HCT116 (cell line): ENCODE measurements at regions not wholly inside any gene's neighbourhood (a gene's known extent, or its start where the extent isn't known, plus 50 kb on each side); places are given as distances from the start of the nearest gene placed in this dataset.

ENCODE experiments used
- ATAC-seq: fragments of 200-7000 bp; cut with Tn5 transposase; 2 replicates; pipeline ENCODE4 v1.9.1; 2020; ENCODE audit warnings: mild to moderate bottlenecking, moderate library complexity
- BruUV-seq: library from RNA; stranded (reverse); fragments of 400-500 nt; replicated peaks from 2 replicates; lab custom pipeline; 2021; lab: Mats Ljungman, UMichigan
- CTCF ChIA-PET: fragments of 300-600 bp; sonication (Branson Sonifier 250); formaldehyde crosslinking; loops from one replicate; lab custom pipeline; 2021; ENCODE audit warnings: antibody characterized with exemption; lab: Charles Lee
- POLR2A ChIA-PET: fragments of 300-600, 350-600 bp; sonication (Branson Sonifier 250); formaldehyde crosslinking; loops from one replicate; lab custom pipeline; 2021; ENCODE audit warnings: antibody characterized with exemption; lab: Charles Lee
- RAD21 ChIA-PET, 2 experiments: fragments of 300-600 bp; sonication (Branson Sonifier 250); formaldehyde crosslinking; loops; one replicate each; lab custom pipeline; 2023; ENCODE audit warnings: low total read pairs in 2 of 2; ENCODE audit not compliant: uncharacterized antibody in 2 of 2, unreplicated experiment in 2 of 2, low non-redundant PET in 1 of 2; lab: Charles Lee
- DNase-seq: peaks from one replicate; pipeline ENCODE4 v3.0.0-alpha.2; 2010; ENCODE audit warnings: low read depth, low spot score
- H2AFZ ChIP-seq: fragments of 200-600 bp; shearing (Covaris generic), sonication (generic); 2 replicates; pipeline ENCODE4 v1.6.1; 2017; ENCODE audit warnings: low read depth, mixed run types, mixed read lengths, antibody characterized with exemption, low read length; ENCODE audit not compliant: poor library complexity, severe bottlenecking
- H3K27ac ChIP-seq: 2 replicates; pipeline ENCODE4 v1.5.1; 2012; ENCODE audit warnings: low read depth, low read length
- H3K27me3 ChIP-seq: fragments of 200-600 bp; sonication (generic); 2 replicates; pipeline ENCODE4 v1.6.1; 2016; ENCODE audit warnings: mixed run types, low read length, mixed read lengths; ENCODE audit not compliant: insufficient read depth
- H3K36me3 ChIP-seq, 2 experiments: fragments of 200-500 bp in 1 of 2; fragments of 200-600 bp in 1 of 2; sonication (Bioruptor generic) in 1 of 2; sonication (generic) in 1 of 2; 2 replicates each; pipeline versions ENCODE4 v1.5.1 to v1.6.1; 2014 to 2016; ENCODE audit warnings: low read length in 2 of 2, inconsistent platforms in 1 of 2, mixed read lengths in 1 of 2, mixed run types in 1 of 2; ENCODE audit not compliant: insufficient read depth in 2 of 2, control insufficient read depth in 1 of 2
- H3K4me1 ChIP-seq, 2 experiments: fragments of 200-600 bp in 1 of 2; sonication (generic) in 1 of 2; 2 replicates each; pipeline versions ENCODE4 v1.5.1 to v1.6.1; 2012 to 2017; ENCODE audit warnings: low read length in 2 of 2, inconsistent platforms in 1 of 2, mild to moderate bottlenecking in 1 of 2, mixed read lengths in 1 of 2, mixed run types in 1 of 2, moderate library complexity in 1 of 2; ENCODE audit not compliant: insufficient read depth in 2 of 2, control insufficient read depth in 1 of 2
- H3K4me2 ChIP-seq: fragments of 200-600 bp; sonication (generic); 2 replicates; pipeline ENCODE4 v1.6.1; 2017; ENCODE audit warnings: mixed run types, low read length, mixed read lengths
- H3K4me3 ChIP-seq, 2 experiments: fragments of 200-600 bp in 1 of 2; sonication (generic) in 1 of 2; replicated peaks in 1 of 2; 2 replicates each; pipeline ENCODE4 v1.5.1; 2011 to 2016; ENCODE audit warnings: low read length in 2 of 2, control low read depth in 1 of 2, low read depth in 1 of 2, mild to moderate bottlenecking in 1 of 2, mixed read lengths in 1 of 2, mixed run types in 1 of 2
- H3K79me2 ChIP-seq: fragments of 200-600 bp; sonication (generic); 2 replicates; pipeline ENCODE4 v1.6.1; 2017; ENCODE audit warnings: mild to moderate bottlenecking, mixed run types, low read length, moderate library complexity, mixed read lengths; ENCODE audit not compliant: insufficient read depth
- H3K9ac ChIP-seq: fragments of 200-600 bp; sonication (generic); 2 replicates; pipeline ENCODE4 v1.6.1; 2016; ENCODE audit warnings: low read length, mixed read lengths
- H3K9me2 ChIP-seq: fragments of 200-600 bp; sonication (generic), shearing (Covaris generic); 2 replicates; pipeline ENCODE4 v1.6.1; 2017; ENCODE audit warnings: mixed run types, mild to moderate bottlenecking, moderate library complexity; ENCODE audit not compliant: insufficient read depth
- H3K9me3 ChIP-seq, 2 experiments: fragments of 200-500 bp in 1 of 2; fragments of 200-600 bp in 1 of 2; sonication (Bioruptor generic) in 1 of 2; sonication (generic) in 1 of 2; 2 replicates each; pipeline ENCODE4 v1.6.1; 2014 to 2017; ENCODE audit warnings: low read length in 2 of 2, mixed read lengths in 2 of 2, inconsistent platforms in 1 of 2, low read depth in 1 of 2, mild to moderate bottlenecking in 1 of 2, mixed run types in 1 of 2, moderate library complexity in 1 of 2; ENCODE audit not compliant: control insufficient read depth in 1 of 2, insufficient read depth in 1 of 2
- H4K20me1 ChIP-seq: fragments of 200-600 bp; sonication (generic), shearing (Covaris generic); 2 replicates; pipeline ENCODE4 v1.6.1; 2017; ENCODE audit warnings: mixed run types, mild to moderate bottlenecking, moderate library complexity; ENCODE audit not compliant: insufficient read depth
- CEBPB ChIP-seq: IDR thresholded peaks from 2 replicates; pipeline ENCODE4 v1.6.1; 2012; ENCODE audit warnings: low read depth
- EGR1 ChIP-seq: IDR thresholded peaks from 2 replicates; pipeline ENCODE4 v1.6.1; 2012; ENCODE audit warnings: low read depth
- ELF1 ChIP-seq: IDR thresholded peaks from 2 replicates; pipeline ENCODE4 v1.6.1; 2012; ENCODE audit warnings: low read depth, borderline replicate concordance
- EZH2 ChIP-seq: fragments of 200-600 bp; sonication (generic); IDR thresholded peaks from 2 replicates; pipeline ENCODE4 v1.6.1; 2017; ENCODE audit warnings: antibody characterized with exemption, mixed run types
- EZH2phosphoT487 ChIP-seq: fragments of 200-600 bp; IDR thresholded peaks from 2 replicates; pipeline ENCODE4 v1.6.1; 2018; ENCODE audit warnings: antibody characterized with exemption, borderline replicate concordance
- POLR2A ChIP-seq: IDR thresholded peaks from 2 replicates; pipeline ENCODE4 v1.7.0; 2011; ENCODE audit warnings: borderline replicate concordance; ENCODE audit not compliant: insufficient read depth, insufficient read length; ENCODE audit errors: extremely low read depth
- POLR2AphosphoS5 ChIP-seq: IDR thresholded peaks from 2 replicates; pipeline ENCODE4 v1.6.1; 2011; ENCODE audit warnings: mild to moderate bottlenecking, low read depth, low read length, moderate library complexity
- RAD21 ChIP-seq: IDR thresholded peaks from 2 replicates; pipeline ENCODE4 v1.6.1; 2012; ENCODE audit warnings: low read depth, mild to moderate bottlenecking
- SIN3A ChIP-seq: IDR thresholded peaks from 2 replicates; pipeline ENCODE4 v1.6.1; 2012; ENCODE audit warnings: low read depth
- SP1 ChIP-seq: IDR thresholded peaks from 2 replicates; pipeline ENCODE4 v1.6.1; 2012; ENCODE audit warnings: low read depth
- intact Hi-C: fragments of 100-400 bp; cut with micrococcal nuclease; formaldehyde crosslinking; loops from 2 replicates; pipeline ENCODE4 v1.10.0; 2022
- TF ChIP-seq, protein P1 (sequence below), 3 experiments: fragments of 200-600 bp in 1 of 3; sonication (generic) in 1 of 3; IDR thresholded peaks in 2 of 3; conservative IDR thresholded peaks in 1 of 3; 2 replicates each; pipeline ENCODE4 v1.5.1; 2012 to 2017; ENCODE audit warnings: low read depth in 2 of 3, low read length in 2 of 3, antibody characterized with exemption in 1 of 3, borderline replicate concordance in 1 of 3, control low read depth in 1 of 3, mild to moderate bottlenecking in 1 of 3, mixed read lengths in 1 of 3, mixed run types in 1 of 3, moderate library complexity in 1 of 3; ENCODE audit not compliant: insufficient read depth in 1 of 3
- TF ChIP-seq, protein P2 (sequence below): IDR thresholded peaks from 2 replicates; pipeline ENCODE4 v1.6.1; 2012
- TF ChIP-seq, protein P3 (sequence below): IDR thresholded peaks from 2 replicates; pipeline ENCODE4 v1.6.1; 2012; ENCODE audit warnings: low read depth

DNA sequence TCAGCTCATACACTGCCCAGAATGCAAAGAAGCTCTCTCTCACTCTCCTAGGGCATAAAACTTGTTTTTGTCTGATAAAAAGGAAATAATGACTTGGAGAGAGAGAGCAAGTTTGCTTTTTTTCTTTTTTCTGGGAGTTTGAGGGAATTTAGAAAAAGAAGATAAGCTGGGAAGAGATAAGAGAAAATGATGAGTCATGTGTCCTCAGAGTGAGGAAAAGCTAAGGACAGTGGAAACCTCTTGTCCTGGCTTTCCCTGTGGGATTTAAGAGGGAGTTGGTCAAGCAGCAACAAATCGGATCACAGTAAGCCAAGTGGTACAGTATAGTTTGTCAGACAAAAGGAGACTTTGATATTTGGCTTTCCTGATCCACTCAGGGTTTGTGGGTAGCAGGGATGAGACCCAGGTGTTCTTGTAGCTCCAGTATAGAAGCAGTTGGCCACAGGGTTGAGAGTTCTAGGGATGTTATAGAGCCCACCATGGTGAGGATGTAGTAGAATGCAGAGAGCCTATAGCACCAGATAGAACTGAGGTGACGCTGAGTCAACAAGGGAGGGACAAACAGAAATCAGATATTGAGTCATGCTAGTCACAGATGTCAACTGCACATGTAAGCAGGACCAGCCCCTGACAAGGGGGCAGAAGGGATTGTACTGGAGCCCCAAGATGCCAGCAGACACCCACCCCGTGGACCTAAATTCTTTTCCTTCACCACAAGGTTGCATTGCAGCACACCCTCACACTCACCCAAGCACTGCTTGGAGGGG lies 219.3 kb upstream of the TAC1 start:
- H2AFZ ChIP-seq = no peak overlapping the region
- no peaks in the 10 kb centered on the region for H3K9me2 ChIP-seq
- H3K4me2 ChIP-seq = no peak overlapping the region
- no peak for ATAC-seq
- POLR2A ChIA-PET = no interaction called here
- no peak overlapping the region for H3K27ac ChIP-seq
- TF ChIP-seq EZH2 = no peak
- no peak for TF ChIP-seq POLR2AphosphoS5
- TF ChIP-seq EGR1 = no peak
- TF ChIP-seq, protein P1, sequence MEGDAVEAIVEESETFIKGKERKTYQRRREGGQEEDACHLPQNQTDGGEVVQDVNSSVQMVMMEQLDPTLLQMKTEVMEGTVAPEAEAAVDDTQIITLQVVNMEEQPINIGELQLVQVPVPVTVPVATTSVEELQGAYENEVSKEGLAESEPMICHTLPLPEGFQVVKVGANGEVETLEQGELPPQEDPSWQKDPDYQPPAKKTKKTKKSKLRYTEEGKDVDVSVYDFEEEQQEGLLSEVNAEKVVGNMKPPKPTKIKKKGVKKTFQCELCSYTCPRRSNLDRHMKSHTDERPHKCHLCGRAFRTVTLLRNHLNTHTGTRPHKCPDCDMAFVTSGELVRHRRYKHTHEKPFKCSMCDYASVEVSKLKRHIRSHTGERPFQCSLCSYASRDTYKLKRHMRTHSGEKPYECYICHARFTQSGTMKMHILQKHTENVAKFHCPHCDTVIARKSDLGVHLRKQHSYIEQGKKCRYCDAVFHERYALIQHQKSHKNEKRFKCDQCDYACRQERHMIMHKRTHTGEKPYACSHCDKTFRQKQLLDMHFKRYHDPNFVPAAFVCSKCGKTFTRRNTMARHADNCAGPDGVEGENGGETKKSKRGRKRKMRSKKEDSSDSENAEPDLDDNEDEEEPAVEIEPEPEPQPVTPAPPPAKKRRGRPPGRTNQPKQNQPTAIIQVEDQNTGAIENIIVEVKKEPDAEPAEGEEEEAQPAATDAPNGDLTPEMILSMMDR (IDR thresholded peaks at IDR 0.05 in 2 of 3, conservative IDR thresholded peaks at IDR 0.05 in 1 of 3; ENCODE audit: borderline replicate concordance in 1 of 3, insufficient read depth in 1 of 3, low read depth in 2 of 3, low read length in 2 of 3) = no peak
- TF ChIP-seq, protein P2, sequence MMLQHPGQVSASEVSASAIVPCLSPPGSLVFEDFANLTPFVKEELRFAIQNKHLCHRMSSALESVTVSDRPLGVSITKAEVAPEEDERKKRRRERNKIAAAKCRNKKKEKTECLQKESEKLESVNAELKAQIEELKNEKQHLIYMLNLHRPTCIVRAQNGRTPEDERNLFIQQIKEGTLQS = no peak
- no peak for TF ChIP-seq EZH2phosphoT487
- TF ChIP-seq SIN3A = no peak
- no peak for TF ChIP-seq ELF1
- no peak for TF ChIP-seq RAD21
- TF ChIP-seq POLR2A = no peak
- TF ChIP-seq CEBPB = no peak
- no peak for TF ChIP-seq SP1
- TF ChIP-seq, protein P3, sequence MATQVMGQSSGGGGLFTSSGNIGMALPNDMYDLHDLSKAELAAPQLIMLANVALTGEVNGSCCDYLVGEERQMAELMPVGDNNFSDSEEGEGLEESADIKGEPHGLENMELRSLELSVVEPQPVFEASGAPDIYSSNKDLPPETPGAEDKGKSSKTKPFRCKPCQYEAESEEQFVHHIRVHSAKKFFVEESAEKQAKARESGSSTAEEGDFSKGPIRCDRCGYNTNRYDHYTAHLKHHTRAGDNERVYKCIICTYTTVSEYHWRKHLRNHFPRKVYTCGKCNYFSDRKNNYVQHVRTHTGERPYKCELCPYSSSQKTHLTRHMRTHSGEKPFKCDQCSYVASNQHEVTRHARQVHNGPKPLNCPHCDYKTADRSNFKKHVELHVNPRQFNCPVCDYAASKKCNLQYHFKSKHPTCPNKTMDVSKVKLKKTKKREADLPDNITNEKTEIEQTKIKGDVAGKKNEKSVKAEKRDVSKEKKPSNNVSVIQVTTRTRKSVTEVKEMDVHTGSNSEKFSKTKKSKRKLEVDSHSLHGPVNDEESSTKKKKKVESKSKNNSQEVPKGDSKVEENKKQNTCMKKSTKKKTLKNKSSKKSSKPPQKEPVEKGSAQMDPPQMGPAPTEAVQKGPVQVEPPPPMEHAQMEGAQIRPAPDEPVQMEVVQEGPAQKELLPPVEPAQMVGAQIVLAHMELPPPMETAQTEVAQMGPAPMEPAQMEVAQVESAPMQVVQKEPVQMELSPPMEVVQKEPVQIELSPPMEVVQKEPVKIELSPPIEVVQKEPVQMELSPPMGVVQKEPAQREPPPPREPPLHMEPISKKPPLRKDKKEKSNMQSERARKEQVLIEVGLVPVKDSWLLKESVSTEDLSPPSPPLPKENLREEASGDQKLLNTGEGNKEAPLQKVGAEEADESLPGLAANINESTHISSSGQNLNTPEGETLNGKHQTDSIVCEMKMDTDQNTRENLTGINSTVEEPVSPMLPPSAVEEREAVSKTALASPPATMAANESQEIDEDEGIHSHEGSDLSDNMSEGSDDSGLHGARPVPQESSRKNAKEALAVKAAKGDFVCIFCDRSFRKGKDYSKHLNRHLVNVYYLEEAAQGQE = no peak
- TF ChIP-seq, all 23 proteins: peak for 0
- RAD21 ChIA-PET = no interaction called here
- BruUV-seq = no TSS peak
- no peaks in the 10 kb centered on the region for H3K4me1 ChIP-seq
- intact Hi-C loops = no loop called here
- no peaks in the 10 kb centered on the region for H3K79me2 ChIP-seq
- no peak overlapping the region for H3K9ac ChIP-seq
- DNase-seq = no peak
- no peaks in the 10 kb centered on the region for H3K36me3 ChIP-seq
- H3K27me3 ChIP-seq = peaks cover 28% of the 10 kb centered on the region
- H4K20me1 ChIP-seq = no peaks in the 10 kb centered on the region
- no peak overlapping the region for H3K4me3 ChIP-seq
- no peaks in the 10 kb centered on the region for H3K9me3 ChIP-seq
- CTCF ChIA-PET = no interaction called here
